GM18951 (cell line): ENCODE measurements at regions not wholly inside any gene's neighbourhood (a gene's known extent, or its start where the extent isn't known, plus 50 kb on each side); places are given as distances from the start of the nearest gene placed in this dataset.
"Not testable (repeated sequence)": the region's sequence is repeated elsewhere in the genome, so short reads cannot be mapped to it uniquely, and the experiment has no call there.

Source experiments
- POLR2A ChIP-seq: IDR thresholded peaks from 4 replicates; pipeline ENCODE4 v1.6.1; 2011; ENCODE audit warnings: mild to moderate bottlenecking; ENCODE audit not compliant: insufficient read length, insufficient read depth; ENCODE audit errors: extremely low read depth
- in situ Hi-C: fragments of 300-500 bp; cut with MboI; formaldehyde crosslinking; loops from one replicate; pipeline ENCODE4 v1.12.0; 2022; ENCODE audit warnings: low sequenced_read_pairs, mixed read lengths, inconsistent platforms; ENCODE audit not compliant: unreplicated experiment

- no peak for TF ChIP-seq POLR2A
- in situ Hi-C loops, result no loop called here
These were observed 901.9 kb upstream of the WWC1 start for GRCh38 chr5:167389537-167389936.

GRCh38 chr5:167391286-167391685 is 900.2 kb upstream of the WWC1 start:
- in situ Hi-C loops, result not testable (repeated sequence)

- in situ Hi-C loops, result no loop called here
- no peak for TF ChIP-seq POLR2A
These were observed 899.2 kb upstream of the WWC1 start for GRCh38 chr5:167392240-167392639.

GRCh38 chr5:167393358-167393757 is 898.1 kb upstream of the WWC1 start:
- TF ChIP-seq POLR2A, result no peak
- in situ Hi-C loops, result no loop called here

- in situ Hi-C loops, result no loop called here
- TF ChIP-seq POLR2A, result no peak
These were observed 888.8 kb upstream of the WWC1 start for GRCh38 chr5:167402671-167403070.

GRCh38 chr5:167406513-167406912 is 884.9 kb upstream of the WWC1 start:
- TF ChIP-seq POLR2A, result no peak
- in situ Hi-C loops, result no loop called here

- in situ Hi-C loops, result no loop called here
- TF ChIP-seq POLR2A, result no peak
These were observed 878.9 kb upstream of the WWC1 start for GRCh38 chr5:167412556-167412955.

GRCh38 chr5:167413506-167413905 is 877.9 kb upstream of the WWC1 start:
- in situ Hi-C loops, result no loop called here
- no peak for TF ChIP-seq POLR2A

- TF ChIP-seq POLR2A, result no peak
- in situ Hi-C loops, result no loop called here
These were observed 876.8 kb upstream of the WWC1 start for GRCh38 chr5:167414611-167415010.

GRCh38 chr5:167415779-167416746 is 875.4 kb upstream of the WWC1 start:
- in situ Hi-C loops, result no loop called here
- TF ChIP-seq POLR2A, result no peak

GRCh38 chr5:167417662-167418061 is 873.8 kb upstream of the WWC1 start:
- TF ChIP-seq POLR2A, result no peak
- in situ Hi-C loops, result no loop called here

GRCh38 chr5:167425161-167425560 is 866.3 kb upstream of the WWC1 start:
- TF ChIP-seq POLR2A, result no peak
- in situ Hi-C loops, result no loop called here

GRCh38 chr5:167426501-167426900 is 864.9 kb upstream of the WWC1 start:
- in situ Hi-C loops, result no loop called here
- no peak for TF ChIP-seq POLR2A

GRCh38 chr5:167427641-167428040 is 863.8 kb upstream of the WWC1 start:
- in situ Hi-C loops, result not testable (repeated sequence)
